ENCODE measurements at regions not wholly inside any gene's neighbourhood (a gene's known extent, or its start where the extent isn't known, plus 50 kb on each side); places are given as distances from the start of the nearest gene placed in this dataset.

DNA sequence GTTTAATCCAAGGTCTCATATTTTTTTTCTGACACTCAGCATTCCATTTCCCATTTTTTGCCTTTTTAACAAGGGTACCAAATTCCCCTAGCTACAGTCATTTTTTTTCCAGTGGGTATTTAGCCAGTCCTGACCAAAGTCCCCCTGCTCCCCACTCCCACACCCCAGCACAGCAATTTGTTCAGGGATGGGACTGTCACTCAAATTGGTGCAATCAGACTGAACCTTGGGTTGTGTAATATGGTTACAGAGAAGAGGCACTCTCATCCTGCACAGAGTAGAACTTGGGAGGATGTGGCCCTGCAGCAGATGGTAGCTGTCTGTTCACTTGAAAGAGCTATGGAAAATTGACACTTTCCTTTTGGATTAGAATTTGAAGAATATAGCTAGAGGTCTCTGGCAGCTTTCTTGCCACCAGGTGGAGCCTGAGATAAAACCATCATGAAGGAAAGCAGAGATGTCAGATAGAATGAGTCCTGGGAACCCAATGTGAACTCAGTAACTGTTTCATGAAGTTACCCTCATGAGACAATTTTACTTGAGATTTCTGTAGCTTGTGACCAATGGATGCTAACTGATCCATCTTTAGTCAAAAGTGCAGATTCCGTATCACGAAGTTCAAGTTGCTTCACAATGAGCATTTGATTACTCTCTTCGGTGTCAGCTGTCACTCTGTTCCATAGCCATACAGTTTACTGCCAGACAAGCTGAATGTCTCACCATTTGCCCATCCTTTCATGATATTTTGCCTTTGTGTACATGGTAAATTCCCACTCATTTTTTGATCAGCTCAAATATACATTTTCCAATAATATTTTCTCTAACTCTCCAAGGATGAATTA, 394.0 kb upstream of the SYT1 start:
- no peaks in the 10 kb centered on the region for H3K9me3 ChIP-seq
- ATAC-seq (peak; percentile 85 to 95; a peak in 5 of 6 replicates), DNase-seq (ENCODE audit: low read depth in 1 of 2, low spot score in 1 of 2) (peak; percentile 6 to 64), FAIRE-seq (no peak)
- 78% methylated on average over 3 of the region's 3 CpGs for WGBS (ENCODE audit: missing lambda C conversion rate)
- ChIA-PET CTCF (interaction anchor here (0.6 to 3.2 kb wide), 26 partner anchors 8 to 1347 kb away, joined by 3 to 23 read pairs (median 4); no protein-coding TSS in a partner anchor), POLR2A (interaction anchor here (1.3 kb wide), 1 partner anchor 393 kb away, joined by 8 read pairs; the partner anchor contains the start of gene SYT1)
- TF ChIP-seq RAD21 (conservative IDR thresholded peaks at IDR 0.05 in 1 of 2, IDR thresholded peaks at IDR 0.05 in 1 of 2) (peak; percentile 71 to 72), MYC (IDR thresholded peaks at IDR 0.05; ENCODE audit: borderline replicate concordance, low read length) (no peak), JUNB (IDR thresholded peaks at IDR 0.05) (no peak), HOXA7 (CRISPR knock-in tag; IDR thresholded peaks at IDR 0.05) (no peak), SMC3 (IDR thresholded peaks at IDR 0.05) (peak; percentile 84)
- TF ChIP-seq, protein P1, sequence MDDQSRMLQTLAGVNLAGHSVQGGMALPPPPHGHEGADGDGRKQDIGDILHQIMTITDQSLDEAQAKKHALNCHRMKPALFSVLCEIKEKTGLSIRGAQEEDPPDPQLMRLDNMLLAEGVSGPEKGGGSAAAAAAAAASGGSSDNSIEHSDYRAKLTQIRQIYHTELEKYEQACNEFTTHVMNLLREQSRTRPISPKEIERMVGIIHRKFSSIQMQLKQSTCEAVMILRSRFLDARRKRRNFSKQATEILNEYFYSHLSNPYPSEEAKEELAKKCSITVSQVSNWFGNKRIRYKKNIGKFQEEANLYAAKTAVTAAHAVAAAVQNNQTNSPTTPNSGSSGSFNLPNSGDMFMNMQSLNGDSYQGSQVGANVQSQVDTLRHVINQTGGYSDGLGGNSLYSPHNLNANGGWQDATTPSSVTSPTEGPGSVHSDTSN (IDR thresholded peaks at IDR 0.05), result no peak
- TF ChIP-seq, protein P2, sequence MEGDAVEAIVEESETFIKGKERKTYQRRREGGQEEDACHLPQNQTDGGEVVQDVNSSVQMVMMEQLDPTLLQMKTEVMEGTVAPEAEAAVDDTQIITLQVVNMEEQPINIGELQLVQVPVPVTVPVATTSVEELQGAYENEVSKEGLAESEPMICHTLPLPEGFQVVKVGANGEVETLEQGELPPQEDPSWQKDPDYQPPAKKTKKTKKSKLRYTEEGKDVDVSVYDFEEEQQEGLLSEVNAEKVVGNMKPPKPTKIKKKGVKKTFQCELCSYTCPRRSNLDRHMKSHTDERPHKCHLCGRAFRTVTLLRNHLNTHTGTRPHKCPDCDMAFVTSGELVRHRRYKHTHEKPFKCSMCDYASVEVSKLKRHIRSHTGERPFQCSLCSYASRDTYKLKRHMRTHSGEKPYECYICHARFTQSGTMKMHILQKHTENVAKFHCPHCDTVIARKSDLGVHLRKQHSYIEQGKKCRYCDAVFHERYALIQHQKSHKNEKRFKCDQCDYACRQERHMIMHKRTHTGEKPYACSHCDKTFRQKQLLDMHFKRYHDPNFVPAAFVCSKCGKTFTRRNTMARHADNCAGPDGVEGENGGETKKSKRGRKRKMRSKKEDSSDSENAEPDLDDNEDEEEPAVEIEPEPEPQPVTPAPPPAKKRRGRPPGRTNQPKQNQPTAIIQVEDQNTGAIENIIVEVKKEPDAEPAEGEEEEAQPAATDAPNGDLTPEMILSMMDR (IDR thresholded peaks at IDR 0.05), result peak; percentile 67
- TF ChIP-seq, protein P3, sequence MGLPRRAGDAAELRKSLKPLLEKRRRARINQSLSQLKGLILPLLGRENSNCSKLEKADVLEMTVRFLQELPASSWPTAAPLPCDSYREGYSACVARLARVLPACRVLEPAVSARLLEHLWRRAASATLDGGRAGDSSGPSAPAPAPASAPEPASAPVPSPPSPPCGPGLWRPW (IDR thresholded peaks at IDR 0.05), result no peak
- H3K4me2 ChIP-seq, result no peak overlapping the region
- H3K4me3 ChIP-seq, result no peak overlapping the region
- no peaks in the 10 kb centered on the region for H3K4me1 ChIP-seq
- H3K27ac ChIP-seq, result no peak overlapping the region

DNA sequence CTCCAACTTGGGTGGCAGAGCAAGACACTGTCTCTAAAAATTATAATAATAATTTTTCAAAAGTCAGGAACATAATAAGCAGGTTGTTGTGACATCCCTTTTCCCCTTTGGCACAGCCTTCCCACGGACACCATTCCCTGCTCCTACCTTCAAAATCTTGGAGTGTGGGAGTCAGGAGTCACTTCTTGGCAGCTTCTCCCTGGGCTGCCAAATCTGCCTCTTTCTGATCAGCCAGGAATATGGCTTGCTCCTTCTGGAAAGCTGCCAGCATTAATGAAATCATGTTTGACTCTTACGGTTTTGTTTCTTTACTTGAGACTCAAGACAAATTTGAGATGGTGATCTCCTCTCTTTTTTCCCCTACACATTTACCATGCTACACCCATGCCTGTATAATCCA, 391.4 kb upstream of the SYT1 start:
- H3K4me2 ChIP-seq, result no peak overlapping the region
- CTCF ChIA-PET, result no interaction called here
- POLR2A ChIA-PET, result no interaction called here
- TF ChIP-seq RARB (CRISPR knock-in tag; IDR thresholded peaks at IDR 0.05), result no peak
- no peak for TF ChIP-seq RAD21 (conservative IDR thresholded peaks at IDR 0.05 in 1 of 2, IDR thresholded peaks at IDR 0.05 in 1 of 2)
- TF ChIP-seq CHD4 (IDR thresholded peaks at IDR 0.05; ENCODE audit: borderline replicate concordance), result no peak
- no peak for TF ChIP-seq ZC3H11A (IDR thresholded peaks at IDR 0.05)
- TF ChIP-seq FOSL2 (IDR thresholded peaks at IDR 0.05), result no peak
- no peak for TF ChIP-seq FOSL2 (CRISPR knock-in tag; IDR thresholded peaks at IDR 0.05)
- TF ChIP-seq KDM1A (IDR thresholded peaks at IDR 0.05; ENCODE audit: low read depth), result no peak
- no peak for TF ChIP-seq MAFK (IDR thresholded peaks at IDR 0.05; ENCODE audit: partially characterized antibody)
- TF ChIP-seq CHD2 (IDR thresholded peaks at IDR 0.05; ENCODE audit: low read length, partially characterized antibody), result no peak
- TF ChIP-seq, protein P4, sequence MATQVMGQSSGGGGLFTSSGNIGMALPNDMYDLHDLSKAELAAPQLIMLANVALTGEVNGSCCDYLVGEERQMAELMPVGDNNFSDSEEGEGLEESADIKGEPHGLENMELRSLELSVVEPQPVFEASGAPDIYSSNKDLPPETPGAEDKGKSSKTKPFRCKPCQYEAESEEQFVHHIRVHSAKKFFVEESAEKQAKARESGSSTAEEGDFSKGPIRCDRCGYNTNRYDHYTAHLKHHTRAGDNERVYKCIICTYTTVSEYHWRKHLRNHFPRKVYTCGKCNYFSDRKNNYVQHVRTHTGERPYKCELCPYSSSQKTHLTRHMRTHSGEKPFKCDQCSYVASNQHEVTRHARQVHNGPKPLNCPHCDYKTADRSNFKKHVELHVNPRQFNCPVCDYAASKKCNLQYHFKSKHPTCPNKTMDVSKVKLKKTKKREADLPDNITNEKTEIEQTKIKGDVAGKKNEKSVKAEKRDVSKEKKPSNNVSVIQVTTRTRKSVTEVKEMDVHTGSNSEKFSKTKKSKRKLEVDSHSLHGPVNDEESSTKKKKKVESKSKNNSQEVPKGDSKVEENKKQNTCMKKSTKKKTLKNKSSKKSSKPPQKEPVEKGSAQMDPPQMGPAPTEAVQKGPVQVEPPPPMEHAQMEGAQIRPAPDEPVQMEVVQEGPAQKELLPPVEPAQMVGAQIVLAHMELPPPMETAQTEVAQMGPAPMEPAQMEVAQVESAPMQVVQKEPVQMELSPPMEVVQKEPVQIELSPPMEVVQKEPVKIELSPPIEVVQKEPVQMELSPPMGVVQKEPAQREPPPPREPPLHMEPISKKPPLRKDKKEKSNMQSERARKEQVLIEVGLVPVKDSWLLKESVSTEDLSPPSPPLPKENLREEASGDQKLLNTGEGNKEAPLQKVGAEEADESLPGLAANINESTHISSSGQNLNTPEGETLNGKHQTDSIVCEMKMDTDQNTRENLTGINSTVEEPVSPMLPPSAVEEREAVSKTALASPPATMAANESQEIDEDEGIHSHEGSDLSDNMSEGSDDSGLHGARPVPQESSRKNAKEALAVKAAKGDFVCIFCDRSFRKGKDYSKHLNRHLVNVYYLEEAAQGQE (IDR thresholded peaks at IDR 0.05), result no peak
- no peak for TF ChIP-seq CBX8 (IDR thresholded peaks at IDR 0.05)
- TF ChIP-seq JUN (IDR thresholded peaks at IDR 0.05), result no peak
- TF ChIP-seq HOXB5 (CRISPR knock-in tag; IDR thresholded peaks at IDR 0.05), result no peak
- no peak for TF ChIP-seq CEBPB (IDR thresholded peaks at IDR 0.05)
- TF ChIP-seq GATA3 (IDR thresholded peaks at IDR 0.05; ENCODE audit: borderline replicate concordance), result no peak
- TF ChIP-seq EP300 (IDR thresholded peaks at IDR 0.05), result no peak
- H3K9me3 ChIP-seq, result peaks cover 7% of the 10 kb centered on the region; the same call in 1 of the 3 replicates
- 44% methylated on average over 2 of the region's 2 CpGs for WGBS (ENCODE audit: missing lambda C conversion rate)
- DNase-seq (ENCODE audit: low read depth in 1 of 2, low spot score in 1 of 2) (no peak), ATAC-seq (no peak), FAIRE-seq (no peak)
- no peak overlapping the region for H3K27ac ChIP-seq
- no peaks in the 10 kb centered on the region for H3K4me1 ChIP-seq
- H3K4me3 ChIP-seq, result no peak overlapping the region
